ENCODE measurements at regions not wholly inside any gene's neighbourhood (a gene's known extent, or its start where the extent isn't known, plus 50 kb on each side); places are given as distances from the start of the nearest gene placed in this dataset.
"Not testable (repeated sequence)": the region's sequence is repeated elsewhere in the genome, so short reads cannot be mapped to it uniquely, and the experiment has no call there.

DNA sequence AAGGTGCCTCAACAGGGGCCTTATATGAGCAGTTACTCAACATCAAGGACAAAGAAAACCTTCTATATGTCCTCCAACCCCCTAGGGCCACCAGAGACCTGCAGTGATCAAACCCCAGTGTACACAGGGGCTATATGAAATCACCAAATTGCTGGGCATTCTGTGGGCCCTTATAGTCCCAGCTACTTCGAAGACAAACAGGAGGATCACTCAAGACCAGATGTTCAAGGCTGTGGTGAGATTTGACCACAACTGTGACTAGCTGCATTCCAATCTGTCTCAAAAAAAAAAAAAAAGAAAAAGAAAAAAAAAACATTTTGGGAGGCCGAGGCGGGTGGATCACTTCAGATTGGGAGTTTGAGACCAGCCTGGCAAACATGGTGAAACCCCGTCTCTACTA lies 51.0 kb upstream of the PRB2 start:
- intact Hi-C loops (cut with micrococcal nuclease), result no loop called here

DNA sequence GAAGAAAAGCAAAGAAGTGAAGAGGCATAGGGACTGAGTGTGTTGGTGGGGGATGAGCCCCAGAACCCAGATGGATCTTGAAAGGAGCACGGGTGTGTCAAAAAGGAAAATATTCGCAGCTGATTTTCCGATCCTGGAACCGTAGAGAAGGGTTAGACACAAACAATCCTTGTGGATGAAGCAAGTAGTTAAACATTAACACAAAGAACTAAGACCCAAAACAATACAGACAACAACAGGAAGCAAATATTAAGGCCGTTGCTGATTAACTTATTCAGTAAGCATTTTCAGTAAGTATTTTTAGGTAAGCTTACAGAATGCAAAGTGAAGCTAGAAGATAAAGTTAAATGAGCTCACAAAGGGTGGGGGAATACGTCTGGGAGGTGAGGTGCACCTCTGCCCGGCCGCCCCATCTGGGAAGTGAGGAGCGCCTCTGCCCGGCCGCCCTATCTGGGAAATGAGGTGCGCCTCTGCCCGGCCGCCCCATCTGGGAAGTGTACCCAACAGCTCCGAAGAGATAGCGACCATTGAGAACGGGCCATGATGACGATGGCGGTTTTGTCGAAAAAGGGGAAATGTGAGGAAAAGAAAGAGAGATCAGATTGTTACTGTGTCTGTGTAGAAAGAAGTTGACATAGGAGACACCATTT lies 62.8 kb upstream of the PRB2 start:
- intact Hi-C loops (cut with micrococcal nuclease), result no loop called here

DNA sequence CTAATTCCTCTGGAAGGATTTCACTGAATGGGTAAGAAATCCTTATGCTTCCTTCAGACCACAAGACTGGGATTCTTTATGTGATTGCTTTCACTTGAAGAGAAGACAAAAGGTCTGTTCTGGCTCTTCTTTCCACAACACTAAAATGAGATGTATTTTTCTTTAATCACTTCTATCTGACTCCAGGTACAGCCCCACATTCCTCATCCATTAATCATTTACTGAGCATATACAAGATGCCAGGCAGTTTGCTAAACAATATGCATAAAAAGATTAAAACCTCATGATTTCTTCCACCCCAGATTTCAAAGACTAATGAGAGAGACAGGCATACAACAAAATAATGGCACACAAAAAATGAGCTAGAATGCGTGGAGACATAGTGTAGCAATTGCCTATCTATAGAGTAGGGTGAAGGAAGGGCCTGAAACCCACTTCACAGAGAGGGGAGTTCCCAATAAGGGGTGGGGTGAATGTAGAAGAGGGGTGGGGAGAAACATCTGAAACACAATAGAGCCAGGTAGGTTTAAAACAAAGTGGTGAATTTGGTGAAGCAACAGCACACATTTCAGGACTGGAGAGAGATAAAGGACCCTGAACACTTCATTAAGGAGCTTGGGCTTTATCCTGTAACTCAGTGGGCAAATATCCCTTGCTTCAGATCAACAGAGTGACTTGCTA lies 65.1 kb upstream of the PRB2 start:
- intact Hi-C loops (cut with micrococcal nuclease), result no loop called here

DNA sequence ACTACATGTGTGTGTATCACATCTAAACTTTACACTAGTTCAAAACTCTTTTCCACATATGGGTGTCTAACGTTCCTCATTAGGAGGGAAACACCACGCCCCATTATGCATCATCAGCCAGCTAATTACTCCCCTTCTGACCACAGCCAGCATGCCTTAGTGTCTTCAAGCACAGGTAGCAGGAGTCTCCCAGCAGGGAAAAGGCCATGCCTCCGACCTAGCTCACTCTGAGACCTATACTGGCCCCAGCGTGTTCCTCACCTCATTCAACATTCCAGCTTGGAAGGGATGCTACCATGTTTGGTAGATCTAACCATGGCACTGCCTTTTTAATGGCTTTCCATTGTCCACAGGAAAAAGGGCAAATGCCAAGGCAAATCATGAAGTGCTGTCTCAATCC lies 66.1 kb upstream of the PRB2 start:
- intact Hi-C loops (cut with micrococcal nuclease), result no loop called here

DNA sequence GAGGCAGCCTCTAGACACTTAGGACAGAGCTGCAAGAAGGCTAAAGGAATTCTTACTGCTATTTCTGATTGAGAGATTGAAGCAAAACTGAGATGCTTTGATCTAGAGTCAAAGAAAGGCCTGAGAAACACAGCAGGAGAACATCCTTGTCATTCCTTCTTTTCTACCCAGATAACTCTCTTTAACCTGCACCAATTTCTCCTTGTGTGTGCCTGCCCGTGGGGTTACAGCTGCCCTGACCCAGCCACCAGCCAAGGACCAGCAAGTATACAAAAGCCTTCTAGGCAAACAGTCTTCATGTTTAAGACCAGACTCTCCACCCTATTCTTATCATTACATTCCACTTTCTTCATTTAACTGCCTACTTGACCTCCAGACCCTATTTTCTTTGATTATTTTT lies 81.7 kb upstream of the PRB2 start:
- intact Hi-C loops (cut with micrococcal nuclease), result no loop called here

DNA sequence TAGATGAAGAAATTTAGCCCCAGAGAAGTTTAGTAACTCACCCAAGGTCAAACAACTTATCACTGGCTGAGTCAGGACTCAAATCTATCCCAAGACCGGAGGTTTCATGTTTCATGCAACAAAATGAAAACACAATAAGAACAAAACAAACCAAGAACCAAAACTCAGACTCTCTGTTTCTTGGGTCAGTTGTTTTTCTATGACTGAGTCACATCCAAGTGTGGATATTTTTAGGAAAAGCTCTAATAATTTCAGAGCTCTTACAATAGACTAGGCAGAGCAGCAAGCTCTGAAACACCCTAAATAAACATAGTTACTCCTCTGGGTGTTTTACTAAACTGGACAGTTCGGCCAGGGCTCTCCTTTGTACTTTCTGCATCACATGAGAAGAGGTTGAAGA lies 87.6 kb upstream of the PRB2 start:
- intact Hi-C loops (cut with micrococcal nuclease), result no loop called here

DNA sequence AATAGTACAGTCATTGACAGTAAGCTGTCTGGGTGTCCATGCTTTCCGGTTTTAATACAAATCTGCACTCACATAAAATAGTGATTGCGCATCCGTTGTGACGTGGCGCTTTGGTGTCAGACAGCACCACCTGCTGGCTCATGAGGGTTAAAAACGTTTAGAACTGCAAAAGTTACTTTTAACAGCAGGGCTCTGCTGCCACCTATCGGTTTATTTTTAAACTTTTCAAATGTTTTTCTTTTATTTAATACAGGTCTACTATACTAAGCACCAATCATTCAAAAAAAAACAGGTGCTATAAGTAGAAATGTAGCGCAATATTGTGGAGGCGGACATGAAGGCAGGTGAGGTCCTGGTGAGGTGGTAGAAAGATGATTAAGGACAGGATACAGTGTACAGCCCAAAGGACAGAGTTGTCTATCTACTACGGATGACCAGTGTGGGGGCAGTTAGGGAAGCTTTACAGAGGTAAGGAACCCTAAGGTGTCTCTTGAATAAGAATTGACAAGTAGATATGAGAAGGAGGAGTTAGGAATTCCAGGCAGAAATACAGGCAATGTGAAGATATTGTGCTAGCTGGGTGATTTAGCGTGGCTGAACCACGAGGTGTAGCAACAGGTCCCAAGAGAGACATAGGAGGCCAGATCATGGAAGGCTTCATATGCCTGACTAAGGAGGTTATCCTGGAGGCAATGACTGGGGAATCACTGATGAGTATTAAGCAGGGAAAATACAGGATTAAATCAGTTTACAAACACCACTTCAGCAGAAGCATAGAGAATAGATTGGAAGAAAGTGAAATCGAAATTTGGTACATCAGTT lies 91.5 kb upstream of the PRB2 start:
- intact Hi-C loops (cut with micrococcal nuclease), result loop anchor here (1.0 to 5.0 kb wide), 13 partner anchors 13 to 1334 kb away; partner anchors contain the start of genes MAGOHB, SMIM10L1 and STYK1

DNA sequence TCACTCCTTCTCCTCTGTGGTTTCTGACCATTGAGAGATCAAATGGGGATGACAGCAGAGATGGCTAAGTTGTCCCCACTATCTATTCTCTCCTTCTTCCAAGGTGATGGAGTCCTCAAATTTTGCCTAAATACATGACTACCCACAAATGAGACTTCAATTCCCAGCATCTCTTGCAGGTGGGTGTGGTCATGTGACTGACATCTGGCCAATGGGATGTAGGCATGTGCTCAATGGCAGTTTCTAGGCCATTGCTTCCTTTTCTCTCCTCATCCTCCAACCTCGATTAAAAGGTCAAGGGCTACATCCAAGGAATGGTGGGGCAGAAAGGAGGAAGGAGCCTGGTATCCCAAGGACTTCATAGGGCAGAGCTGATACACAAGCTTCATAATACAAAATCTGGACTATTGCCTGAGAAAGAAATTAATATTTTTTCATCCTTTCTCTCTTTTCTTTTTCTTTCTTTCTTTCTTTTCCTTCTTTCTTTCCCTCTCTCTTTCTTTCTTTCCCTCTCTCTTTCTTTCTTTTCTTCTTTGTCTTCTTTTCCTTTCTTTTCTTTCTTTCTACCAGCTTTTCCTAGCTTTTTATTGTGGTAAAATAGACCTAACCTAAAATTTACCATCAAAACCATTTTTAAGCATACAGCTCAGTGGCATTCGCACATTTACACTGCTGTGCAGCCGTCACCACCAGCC lies 100.9 kb upstream of the PRB2 start:
- intact Hi-C loops (cut with micrococcal nuclease), result no loop called here

DNA sequence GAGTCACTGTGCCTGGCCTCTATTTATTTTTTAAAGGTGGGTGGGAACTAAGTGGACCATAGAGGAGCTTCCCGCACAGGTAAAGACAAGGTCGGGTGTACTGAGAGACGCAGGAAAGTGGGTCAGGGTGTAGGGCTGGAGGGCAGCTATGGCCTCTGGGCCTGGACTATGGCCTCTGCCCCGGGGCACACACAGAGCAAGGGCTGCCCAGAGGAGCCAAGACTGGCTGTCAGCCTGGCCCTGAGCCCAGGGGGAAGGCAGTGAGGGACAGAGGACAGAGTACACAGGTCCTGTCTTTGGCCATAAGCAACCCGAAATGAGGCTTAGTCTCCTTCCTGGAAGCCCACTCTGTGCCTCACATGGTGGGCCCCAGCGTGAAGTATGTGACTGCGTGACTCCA lies 102.1 kb upstream of the PRB2 start:
- intact Hi-C loops (cut with micrococcal nuclease), result no loop called here

DNA sequence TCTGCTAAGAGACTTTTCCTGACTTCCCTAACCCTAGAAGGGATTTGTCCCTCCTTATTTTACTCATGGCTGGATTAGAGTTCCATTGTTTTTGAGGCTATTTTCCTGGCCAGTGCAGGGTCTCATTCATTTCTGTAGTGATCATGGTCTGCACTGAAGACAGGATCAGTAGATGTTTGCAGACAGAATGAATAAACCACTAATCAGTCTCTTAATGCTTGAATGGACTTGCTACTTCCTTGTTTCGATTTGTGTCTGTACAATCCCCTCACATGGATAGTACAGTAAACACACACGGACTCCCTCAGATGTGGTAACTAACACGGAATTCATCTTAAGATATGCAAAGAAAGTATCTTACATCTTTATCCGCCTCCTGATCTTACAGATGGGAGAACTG lies 102.6 kb upstream of the PRB2 start:
- intact Hi-C loops (cut with micrococcal nuclease), result no loop called here

DNA sequence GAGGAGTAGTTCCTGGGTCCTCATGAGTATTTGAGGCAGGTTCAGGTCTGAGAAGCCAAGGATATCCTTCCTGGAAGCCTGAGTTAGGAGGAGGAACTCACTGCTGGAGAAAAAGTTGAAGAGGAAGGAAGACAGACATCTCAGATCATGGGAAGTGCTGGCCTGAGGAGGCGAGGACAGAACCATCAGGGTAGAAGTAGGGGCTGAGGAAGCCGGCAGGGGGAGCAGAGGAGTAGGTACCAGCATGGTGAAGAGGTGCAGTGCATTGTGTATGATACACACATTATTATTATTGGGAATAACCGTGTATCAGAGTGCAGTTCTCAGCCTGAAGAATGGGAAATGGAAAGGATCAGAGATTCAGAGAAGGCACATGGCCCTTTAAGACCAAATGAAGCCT lies 103.2 kb upstream of the PRB2 start:
- intact Hi-C loops (cut with micrococcal nuclease), result not testable (repeated sequence)

DNA sequence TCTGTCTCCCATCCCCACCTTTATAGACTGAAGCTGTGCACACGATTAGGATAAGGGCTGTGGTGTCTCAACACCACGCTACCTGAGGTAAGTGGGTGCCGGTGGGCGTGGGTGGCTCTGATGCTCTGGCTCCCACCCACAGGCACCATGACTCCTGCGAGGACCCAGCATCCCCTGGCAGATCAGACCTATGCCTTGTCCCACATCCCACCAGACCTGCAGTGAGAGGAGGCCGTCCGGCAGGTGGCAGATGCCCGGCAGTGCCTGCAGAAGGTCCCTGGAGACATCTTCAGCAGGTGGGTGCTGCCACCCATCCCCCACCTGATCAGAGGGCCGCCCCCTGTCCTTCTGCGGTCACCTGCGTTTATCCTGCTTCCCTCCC lies 104.4 kb upstream of the PRB2 start:
- intact Hi-C loops (cut with micrococcal nuclease), result loop anchor here (1.0 to 2.0 kb wide), 3 partner anchors 13 to 328 kb away; partner anchors contain the start of gene SMIM10L1

DNA sequence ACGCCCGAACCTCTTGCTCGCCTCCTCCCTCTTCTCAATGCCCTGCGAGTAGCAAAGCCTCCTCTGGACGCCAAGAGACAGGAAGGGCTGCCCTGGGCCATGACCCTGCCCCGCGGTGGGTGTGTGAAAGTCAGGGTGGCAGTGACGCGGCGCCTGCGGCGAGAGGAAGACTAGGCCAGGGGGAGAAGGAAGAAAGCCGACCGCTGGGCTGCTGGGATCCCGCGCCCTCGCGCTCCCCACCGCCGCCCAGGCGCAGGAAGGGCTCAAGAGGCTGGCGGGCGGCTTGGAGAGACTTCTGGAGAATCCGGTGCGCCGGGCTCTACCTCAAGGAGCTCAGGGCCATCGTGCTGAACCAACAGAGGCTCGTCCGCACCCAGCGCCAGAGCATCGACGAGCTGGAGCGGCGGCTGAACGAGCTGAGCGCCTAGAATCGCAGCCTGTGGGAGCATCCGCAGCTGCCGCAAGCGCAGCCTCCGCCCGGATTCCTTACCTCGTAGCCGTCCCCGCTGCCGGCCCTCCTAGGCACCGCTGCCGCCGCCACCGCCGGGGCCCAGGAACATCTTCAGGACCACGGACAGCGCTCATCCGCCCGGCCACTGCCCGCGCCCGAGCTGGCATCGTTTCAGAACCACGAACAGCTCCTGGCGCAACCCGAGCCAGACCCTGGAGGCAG lies 105.0 kb upstream of the PRB2 start:
- intact Hi-C loops (cut with micrococcal nuclease), result loop anchor here (1.0 to 2.0 kb wide), 3 partner anchors 14 to 329 kb away; partner anchors contain the start of gene SMIM10L1

DNA sequence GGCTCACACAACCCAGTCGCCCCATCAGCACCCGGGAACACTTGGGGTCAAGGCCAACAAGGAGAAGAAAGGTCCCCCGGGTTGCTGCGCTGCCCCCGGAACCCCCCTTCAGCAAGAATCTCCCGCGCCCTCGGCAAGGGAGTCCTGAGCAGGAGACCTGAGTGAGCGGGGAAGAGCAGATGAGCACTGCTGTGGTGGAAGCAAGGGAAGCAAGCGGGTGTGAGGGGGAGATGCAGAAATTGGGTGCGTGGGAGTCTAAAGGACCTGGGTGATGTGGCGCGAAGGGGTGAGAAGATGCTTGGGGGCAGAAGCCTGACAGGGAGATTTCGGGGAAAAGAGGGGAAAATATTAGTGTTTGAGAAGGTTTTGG lies 105.5 kb upstream of the PRB2 start:
- intact Hi-C loops (cut with micrococcal nuclease), result loop anchor here (1.0 to 2.0 kb wide), 3 partner anchors 15 to 330 kb away; partner anchors contain the start of gene SMIM10L1

DNA sequence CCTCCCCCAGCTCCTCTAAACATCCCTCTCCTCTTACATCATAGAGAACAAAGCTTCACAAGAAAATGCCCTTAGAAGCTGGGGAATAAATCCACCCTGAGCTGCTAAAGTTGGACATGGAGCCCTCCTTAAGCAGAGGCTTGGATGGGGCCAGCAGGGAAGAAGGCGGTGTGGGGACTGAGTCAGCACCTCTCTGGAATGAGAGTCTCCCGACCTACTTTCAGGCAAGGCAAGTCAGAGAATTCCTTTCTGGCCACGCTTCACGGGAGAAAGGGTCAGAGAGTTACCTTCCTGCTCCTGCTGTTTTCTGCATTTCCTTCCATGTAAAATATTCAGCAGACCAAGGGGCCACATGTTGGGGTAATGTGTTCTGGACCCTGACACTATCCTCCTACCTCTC lies 113.3 kb upstream of the PRB2 start:
- intact Hi-C loops (cut with micrococcal nuclease), result no loop called here

DNA sequence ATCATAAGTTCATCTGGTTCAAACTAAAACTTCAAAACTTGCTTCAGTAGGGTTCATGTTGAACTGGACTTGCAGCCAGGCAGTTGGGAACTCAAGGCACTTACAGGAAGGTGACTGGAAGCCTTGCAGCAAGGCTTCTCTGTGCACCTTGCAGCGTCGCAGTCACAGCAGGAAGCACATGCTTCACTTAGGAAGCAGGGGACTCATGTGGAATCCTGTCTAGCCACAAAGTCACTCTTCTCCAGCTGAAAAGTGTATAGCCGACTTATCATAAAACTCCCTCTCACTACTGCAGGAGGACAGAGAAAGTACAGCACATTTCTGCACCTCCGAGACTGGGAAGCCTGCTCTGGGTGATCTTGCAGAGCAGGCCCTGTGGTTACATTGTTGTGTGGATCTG lies 114.0 kb upstream of the PRB2 start:
- intact Hi-C loops (cut with micrococcal nuclease), result no loop called here

DNA sequence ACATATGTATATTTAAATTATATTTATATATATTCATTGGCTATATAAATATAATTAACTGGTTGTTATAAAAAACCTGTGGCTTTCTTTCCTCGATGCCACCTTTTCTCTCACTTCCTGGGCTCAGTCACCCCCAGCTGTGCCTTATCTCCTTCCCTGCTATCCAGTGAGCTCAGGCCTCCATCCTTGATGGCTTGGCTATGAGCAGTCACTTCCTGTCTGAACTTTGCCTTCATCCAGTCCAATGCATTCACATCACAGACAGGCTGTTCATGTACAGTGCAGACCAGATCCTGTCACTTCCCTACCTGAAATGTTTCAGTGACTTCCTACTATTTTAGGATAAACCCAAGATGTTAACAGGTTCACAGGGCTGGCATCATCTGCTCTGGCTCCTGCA lies 115.3 kb upstream of the PRB2 start:
- intact Hi-C loops (cut with micrococcal nuclease), result no loop called here

DNA sequence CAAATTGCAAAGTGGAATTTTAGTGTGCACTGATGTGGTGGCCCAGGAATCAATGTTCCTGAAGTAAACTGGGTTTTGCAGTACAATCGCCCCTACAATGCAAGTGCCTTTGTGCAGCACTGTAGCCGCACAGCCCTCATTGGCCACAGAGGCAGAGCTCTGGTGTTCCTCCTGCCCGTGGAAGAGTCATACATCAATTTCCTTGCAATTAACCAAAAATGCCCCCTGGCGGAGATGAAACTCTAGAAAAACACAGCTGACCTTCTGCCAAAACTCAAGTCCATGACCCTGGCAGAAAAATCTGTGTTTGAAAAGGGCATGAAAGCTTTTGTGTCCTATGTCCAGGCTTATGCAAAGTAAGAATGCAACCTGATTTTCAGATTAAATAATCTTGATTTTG lies 117.9 kb upstream of the PRB2 start:
- intact Hi-C loops (cut with micrococcal nuclease), result no loop called here

DNA sequence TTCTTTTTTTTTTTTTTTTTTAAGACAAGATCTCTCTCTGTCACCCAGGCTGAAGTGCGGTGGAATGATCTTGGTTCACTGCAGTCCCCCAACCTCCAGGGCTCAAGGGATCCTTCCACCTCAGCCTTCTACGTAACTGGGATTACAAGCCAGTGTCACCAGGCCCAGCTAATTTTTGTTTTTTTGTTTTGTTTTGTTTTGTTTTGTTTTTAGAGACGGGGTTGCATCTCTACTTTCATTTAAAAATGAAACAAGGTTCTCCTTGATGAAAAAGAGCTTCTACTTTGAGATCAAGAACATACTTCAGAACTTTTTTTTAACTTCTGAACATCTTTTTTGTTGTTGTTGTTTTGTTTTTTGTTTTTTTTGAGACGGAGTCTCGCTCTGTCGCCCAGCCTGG lies 121.7 kb upstream of the PRB2 start:
- intact Hi-C loops (cut with micrococcal nuclease), result no loop called here

DNA sequence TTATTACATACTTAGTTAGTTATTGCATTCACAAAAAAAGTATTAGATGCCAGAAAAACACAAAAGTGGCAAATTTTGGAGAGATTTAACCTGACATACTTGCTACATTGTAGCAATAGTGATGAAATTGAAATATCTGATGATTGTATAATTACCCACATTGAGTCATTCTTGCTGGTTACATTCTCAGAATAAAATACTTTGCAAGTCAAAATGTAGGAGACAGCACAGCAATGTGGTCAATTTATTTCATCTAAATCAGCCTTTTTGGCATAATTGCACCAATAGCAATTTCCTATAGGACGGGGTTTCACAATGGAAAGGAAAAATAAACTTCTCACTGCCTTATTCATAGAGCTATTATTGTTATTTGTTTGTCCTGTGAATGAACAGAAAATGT lies 125.0 kb upstream of the ETV6 start:
- intact Hi-C loops (cut with micrococcal nuclease), result no loop called here

DNA sequence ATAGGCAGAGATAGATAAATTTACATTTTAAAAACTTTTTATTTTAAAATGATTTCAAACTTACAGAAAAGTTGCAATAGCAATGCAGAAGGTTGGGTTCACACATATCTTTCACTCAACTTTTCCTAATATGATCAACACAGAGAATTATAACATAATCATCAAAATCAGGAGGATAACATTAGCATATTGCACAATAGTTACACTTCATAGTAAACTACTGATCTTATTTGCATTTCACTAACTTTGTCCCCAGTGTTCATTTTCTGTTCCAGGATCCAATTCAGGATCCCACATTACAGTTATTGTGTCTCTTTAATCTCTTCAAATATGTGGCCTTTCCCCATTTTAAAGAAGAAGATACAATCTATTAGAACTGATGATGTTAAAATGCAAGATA lies 115.4 kb upstream of the ETV6 start:
- intact Hi-C loops (cut with micrococcal nuclease), result no loop called here

Measured in T-helper 1 cell treated with Interleukin-12 subunit alpha and Interleukin-12 subunit beta and Interleukin-4 antibody, amounts not matched to agents 30 ng/mL and 1 ng/mL, for 36 hours (primary cell).